ENCODE measurements at regions not wholly inside any gene's neighbourhood (a gene's known extent, or its start where the extent isn't known, plus 50 kb on each side); places are given as distances from the start of the nearest gene placed in this dataset.
"Not testable (repeated sequence)": the region's sequence is repeated elsewhere in the genome, so short reads cannot be mapped to it uniquely, and the experiment has no call there.

- no peak for DNase-seq (ENCODE audit: low spot score)
Measured at GRCh38 chr11:92111287-92111686, 113.3 kb upstream of the FAT3 start.

- no peak for DNase-seq (ENCODE audit: low spot score)
Measured at GRCh38 chr11:92109466-92109865, 115.2 kb upstream of the FAT3 start.

GRCh38 chr11:92107331-92107730 is 117.3 kb upstream of the FAT3 start:
- no peak for DNase-seq (ENCODE audit: low spot score)

- DNase-seq (ENCODE audit: low spot score): no peak
Measured at GRCh38 chr11:92104349-92104748, 120.3 kb upstream of the FAT3 start.

- DNase-seq (ENCODE audit: low spot score): no peak
Measured at GRCh38 chr11:92101920-92102319, 122.7 kb upstream of the FAT3 start.

- no peak for DNase-seq (ENCODE audit: low spot score)
Measured at GRCh38 chr11:92099183-92099582, 125.4 kb upstream of the FAT3 start.

GRCh38 chr11:92098172-92098571 is 126.4 kb upstream of the FAT3 start:
- no peak for DNase-seq (ENCODE audit: low spot score)

- DNase-seq (ENCODE audit: low spot score): no peak
Measured at GRCh38 chr11:92087725-92088537, 136.7 kb upstream of the FAT3 start.

GRCh38 chr11:92083123-92083522 is 141.5 kb upstream of the FAT3 start:
- DNase-seq (ENCODE audit: low spot score): no peak

GRCh38 chr11:92082652-92083051 is 142.0 kb upstream of the FAT3 start:
- no peak for DNase-seq (ENCODE audit: low spot score)

- not testable (repeated sequence) for DNase-seq (ENCODE audit: low spot score)
Measured at GRCh38 chr11:92074498-92074897, 150.1 kb upstream of the FAT3 start.

GRCh38 chr11:92071660-92072059 is 153.0 kb upstream of the FAT3 start:
- no peak for DNase-seq (ENCODE audit: low spot score)

- DNase-seq (ENCODE audit: low spot score): no peak
Measured at GRCh38 chr11:92070026-92070889, 154.4 kb upstream of the FAT3 start.

GRCh38 chr11:92067016-92067415 is 157.6 kb upstream of the FAT3 start:
- no peak for DNase-seq (ENCODE audit: low spot score)

GRCh38 chr11:92061456-92062062 is 163.1 kb upstream of the FAT3 start:
- no peak for DNase-seq (ENCODE audit: low spot score)

- DNase-seq (ENCODE audit: low spot score): no peak
Measured at GRCh38 chr11:92057849-92058442, 166.7 kb upstream of the FAT3 start.

- no peak for DNase-seq (ENCODE audit: low spot score)
Measured at GRCh38 chr11:92053216-92053615, 171.4 kb upstream of the FAT3 start.

GRCh38 chr11:92050305-92050704 is 174.3 kb upstream of the FAT3 start:
- DNase-seq (ENCODE audit: low spot score): no peak

GRCh38 chr11:92048415-92048814 is 176.2 kb upstream of the FAT3 start:
- DNase-seq (ENCODE audit: low spot score): no peak

GRCh38 chr11:92046103-92046502 is 178.5 kb upstream of the FAT3 start:
- no peak for DNase-seq (ENCODE audit: low spot score)

- DNase-seq (ENCODE audit: low spot score): no peak
Measured at GRCh38 chr11:92045301-92045700, 179.3 kb upstream of the FAT3 start.

- DNase-seq (ENCODE audit: low spot score): no peak
Measured at GRCh38 chr11:92035488-92035887, 189.1 kb upstream of the FAT3 start.
